Ascending aorta (tissue), 2 donors: ENCODE measurements at regions not wholly inside any gene's neighbourhood (a gene's known extent, or its start where the extent isn't known, plus 50 kb on each side); places are given as distances from the start of the nearest gene placed in this dataset.

ENCODE experiments used
- DNase-seq, 2 donors: peaks; one replicate each; pipeline ENCODE4 v3.0.0-alpha.2; 2019; ENCODE audit warnings: low spot score in 2 of 2
- H3K27ac ChIP-seq, 2 donors: fragments of 200-600 bp; sonication (generic); one replicate each; pipeline ENCODE4 v1.5.1; 2016 to 2017; ENCODE audit warnings: mild to moderate bottlenecking in 1 of 2
- H3K27me3 ChIP-seq: fragments of 200-600 bp; sonication (generic); one replicate; pipeline ENCODE4 v1.5.1; 2017
- H3K36me3 ChIP-seq, 2 donors: fragments of 200-600 bp; sonication (generic); one replicate each; pipeline ENCODE4 v1.5.1; 2016
- H3K4me1 ChIP-seq, 2 donors: fragments of 200-600 bp; sonication (generic); one replicate each; pipeline ENCODE4 v1.5.1; 2016 to 2017; ENCODE audit warnings: mild to moderate bottlenecking in 1 of 2
- H3K4me3 ChIP-seq, 2 donors: fragments of 200-600 bp; sonication (generic); one replicate each; pipeline ENCODE4 v1.5.1; 2016 to 2017; ENCODE audit warnings: mild to moderate bottlenecking in 1 of 2
- H3K9me3 ChIP-seq, 2 donors: fragments of 200-600 bp; sonication (generic); one replicate each; pipeline ENCODE4 v1.5.1; 2016
- CTCF ChIP-seq, 3 experiments: fragments of 200-600 bp in 2 of 3; fragments of 450-650 bp in 1 of 3; sonication (generic) in 2 of 3; IDR thresholded peaks; one replicate each; pipeline ENCODE4 v1.5.1; 2016 to 2019; ENCODE audit warnings: antibody characterized with exemption in 3 of 3, mild to moderate bottlenecking in 1 of 3, moderate library complexity in 1 of 3
- intact Hi-C: fragments of 100-400 bp; cut with DNase I; formaldehyde crosslinking; loops from one replicate; pipeline ENCODE4 v1.15.1; 2023

DNA sequence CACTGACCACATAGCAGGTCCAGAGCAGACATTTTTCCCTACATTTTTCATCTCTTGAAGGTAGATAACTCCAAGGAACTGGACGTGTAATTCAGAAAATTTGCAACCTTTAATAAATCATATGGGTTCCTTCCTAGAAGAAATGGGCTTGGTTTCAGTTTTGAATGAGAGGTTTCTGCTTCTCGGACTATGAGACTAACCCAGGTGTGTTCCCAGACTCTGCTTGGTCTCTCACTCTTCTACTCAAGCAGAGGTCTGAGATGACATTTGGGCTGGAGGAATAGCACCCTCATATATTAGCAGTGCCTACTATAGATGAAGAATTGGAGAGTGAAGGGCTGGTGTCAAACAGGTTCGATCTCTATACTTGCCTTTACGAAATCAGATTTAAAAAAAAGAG is 231.2 kb downstream of the DOK5 start:
- no peaks in the 10 kb centered on the region for H3K4me1 ChIP-seq
- intact Hi-C loops, result no loop called here
- no peak for DNase-seq
- H3K4me3 ChIP-seq, result no peak overlapping the region
- no peak overlapping the region for H3K27ac ChIP-seq
- H3K9me3 ChIP-seq, result no peaks in the 10 kb centered on the region
- H3K27me3 ChIP-seq, result no peaks in the 10 kb centered on the region
- no peak for TF ChIP-seq CTCF (IDR thresholded peaks at IDR 0.05)
- H3K36me3 ChIP-seq, result no peaks in the 10 kb centered on the region

- no peak overlapping the region for H3K27ac ChIP-seq
- intact Hi-C loops, result no loop called here
Observed at GRCh38 chr20:54704032-54704635, 228.7 kb downstream of the DOK5 start.

More at GRCh38 chr20:54704032-54704635, 228.7 kb downstream of the DOK5 start:
- H3K27me3 ChIP-seq, result no peaks in the 10 kb centered on the region
- H3K4me3 ChIP-seq, result no peak overlapping the region
- H3K4me1 ChIP-seq, result no peaks in the 10 kb centered on the region
- H3K9me3 ChIP-seq, result no peaks in the 10 kb centered on the region
- H3K36me3 ChIP-seq, result no peaks in the 10 kb centered on the region
- no peak for TF ChIP-seq CTCF (IDR thresholded peaks at IDR 0.05)
- DNase-seq, result no peak
